Activated CD4-positive, alpha-beta memory T cell treated with anti-CD3 and anti-CD28 coated beads for 36 hours (primary cell): ENCODE measurements at regions not wholly inside any gene's neighbourhood (a gene's known extent, or its start where the extent isn't known, plus 50 kb on each side); places are given as distances from the start of the nearest gene placed in this dataset.

Experiments used
- CTCF ChIA-PET: fragments of 350-600 bp; sonication (Branson Sonifier 250); formaldehyde crosslinking; loops from one replicate; lab custom pipeline; 2021; ENCODE audit warnings: antibody characterized with exemption, inconsistent platforms; lab: Charles Lee
- POLR2A ChIA-PET: fragments of 350-600 bp; sonication (Branson Sonifier 250); formaldehyde crosslinking; loops from one replicate; lab custom pipeline; 2021; ENCODE audit warnings: antibody characterized with exemption; lab: Charles Lee
- DNase-seq: peaks from one replicate; pipeline ENCODE4 v3.0.0-alpha.2; 2020
- H3K27ac Mint-ChIP-seq: one replicate; pipeline ENCODE4 v1.8.0; 2021; ENCODE audit warnings: mixed read lengths
- H3K27me3 Mint-ChIP-seq: one replicate; pipeline ENCODE4 v1.8.0; 2021; ENCODE audit warnings: mixed read lengths
- H3K36me3 Mint-ChIP-seq: one replicate; pipeline ENCODE4 v1.8.0; 2021; ENCODE audit warnings: mixed read lengths
- H3K4me1 Mint-ChIP-seq: one replicate; pipeline ENCODE4 v1.8.0; 2021; ENCODE audit warnings: low read depth, mixed read lengths
- H3K4me3 Mint-ChIP-seq: one replicate; pipeline ENCODE4 v1.8.0; 2021; ENCODE audit warnings: mild to moderate bottlenecking, mixed read lengths
- H3K9me3 Mint-ChIP-seq: one replicate; pipeline ENCODE4 v1.8.0; 2021; ENCODE audit warnings: mixed read lengths
- intact Hi-C: fragments of 100-400 bp; cut with micrococcal nuclease; formaldehyde crosslinking; loops from one replicate; pipeline ENCODE4 v1.15.1; 2023

- CTCF ChIA-PET: no interaction called here
- no peaks in the 10 kb centered on the region for H3K27me3 Mint-ChIP-seq
- no peak overlapping the region for H3K4me3 Mint-ChIP-seq
- no peak overlapping the region for H3K27ac Mint-ChIP-seq
- POLR2A ChIA-PET: no interaction called here
- no peak for DNase-seq
- H3K4me1 Mint-ChIP-seq: peaks cover 4% of the 10 kb centered on the region
- no peaks in the 10 kb centered on the region for H3K9me3 Mint-ChIP-seq
- intact Hi-C loops: no loop called here
- no peaks in the 10 kb centered on the region for H3K36me3 Mint-ChIP-seq
Measured at GRCh38 chr4:130233377-130234047, 1137.6 kb downstream of the C4orf33 start.

DNA sequence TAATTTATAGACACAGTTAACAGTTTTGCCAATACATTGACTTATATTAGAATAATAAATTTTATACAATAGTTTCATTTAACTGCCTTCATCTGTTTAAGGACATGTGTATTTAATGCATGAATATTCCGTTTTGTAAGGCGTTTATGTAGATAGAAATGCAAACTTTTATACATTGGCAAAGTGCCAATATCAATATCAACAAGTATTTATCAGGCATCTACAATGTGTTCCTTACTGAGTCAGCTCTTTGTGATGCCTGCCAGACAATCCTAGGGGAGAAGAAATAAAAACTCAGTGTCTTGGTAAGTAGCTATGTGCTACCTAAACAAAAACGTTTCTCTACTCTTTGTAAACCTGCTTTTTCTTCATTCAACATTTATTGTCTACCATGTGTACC, 1142.2 kb downstream of the C4orf33 start:
- intact Hi-C loops: no loop called here
- Mint-ChIP-seq H3K27me3 (no peaks in the 10 kb centered on the region), H3K27ac (no peak overlapping the region), H3K4me1 (peaks cover 4% of the 10 kb centered on the region), H3K4me3 (no peak overlapping the region), H3K36me3 (no peaks in the 10 kb centered on the region), H3K9me3 (peaks cover 3% of the 10 kb centered on the region)
- ChIA-PET CTCF (no interaction called here), POLR2A (no interaction called here)
- DNase-seq: no peak

DNA sequence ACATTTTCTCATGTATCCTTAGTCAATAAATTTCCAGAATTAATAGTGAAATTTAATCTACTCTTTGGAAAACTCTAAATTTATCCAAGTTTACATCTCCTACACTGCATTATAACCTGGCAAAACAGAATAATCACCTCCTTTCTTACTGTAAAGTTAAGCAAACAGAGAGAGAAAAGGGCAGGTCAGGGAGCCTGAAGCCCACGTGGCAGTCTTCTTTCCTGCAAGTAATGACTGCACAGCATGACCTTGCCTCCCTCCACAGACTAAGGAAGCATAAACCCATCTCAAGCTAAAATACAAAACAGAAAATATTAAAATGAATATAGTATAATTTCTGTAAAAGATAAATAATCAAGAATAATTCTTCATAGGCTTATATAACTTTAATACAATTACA, 1153.0 kb downstream of the C4orf33 start:
- no peak for DNase-seq
- no peaks in the 10 kb centered on the region for H3K27me3 Mint-ChIP-seq
- POLR2A ChIA-PET: no interaction called here
- no peak overlapping the region for H3K27ac Mint-ChIP-seq
- no peaks in the 10 kb centered on the region for H3K36me3 Mint-ChIP-seq
- H3K4me1 Mint-ChIP-seq: no peaks in the 10 kb centered on the region
- intact Hi-C loops: no loop called here
- H3K4me3 Mint-ChIP-seq: no peak overlapping the region
- CTCF ChIA-PET: no interaction called here
- no peaks in the 10 kb centered on the region for H3K9me3 Mint-ChIP-seq

DNA sequence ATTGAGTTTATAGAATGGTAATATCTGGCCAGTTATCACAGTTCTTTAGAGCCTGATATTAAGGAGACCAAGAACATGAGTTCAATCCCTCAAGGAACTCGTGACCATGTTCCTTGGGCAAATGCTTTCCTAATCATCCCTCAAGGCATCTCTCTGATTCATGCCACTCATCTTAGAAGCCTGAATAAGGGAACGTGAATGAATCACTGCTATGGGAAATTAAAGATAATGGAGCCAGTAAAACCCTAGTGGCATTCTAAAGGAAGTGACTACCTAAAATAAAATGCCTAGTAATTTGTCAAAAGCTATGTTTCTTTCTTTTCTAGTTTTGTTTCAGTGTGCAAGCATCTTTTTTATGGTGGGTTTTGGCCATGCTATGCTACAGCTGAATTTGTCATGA, 1161.3 kb downstream of the C4orf33 start:
- H3K27ac Mint-ChIP-seq: no peak overlapping the region
- intact Hi-C loops: no loop called here
- DNase-seq: no peak
- ChIA-PET CTCF (no interaction called here), POLR2A (no interaction called here)
- H3K27me3 Mint-ChIP-seq: no peaks in the 10 kb centered on the region
- no peak overlapping the region for H3K4me3 Mint-ChIP-seq
- H3K36me3 Mint-ChIP-seq: no peaks in the 10 kb centered on the region
- H3K9me3 Mint-ChIP-seq: no peaks in the 10 kb centered on the region
- no peaks in the 10 kb centered on the region for H3K4me1 Mint-ChIP-seq

- intact Hi-C loops: no loop called here
- H3K9me3 Mint-ChIP-seq: peaks cover 22% of the 10 kb centered on the region
- no peak overlapping the region for H3K27ac Mint-ChIP-seq
- CTCF ChIA-PET: no interaction called here
- no peaks in the 10 kb centered on the region for H3K36me3 Mint-ChIP-seq
- DNase-seq: no peak
- no peaks in the 10 kb centered on the region for H3K27me3 Mint-ChIP-seq
- H3K4me3 Mint-ChIP-seq: no peak overlapping the region
- POLR2A ChIA-PET: no interaction called here
- H3K4me1 Mint-ChIP-seq: no peaks in the 10 kb centered on the region
Measured at GRCh38 chr4:130266814-130267213, 1170.9 kb downstream of the C4orf33 start.

DNA sequence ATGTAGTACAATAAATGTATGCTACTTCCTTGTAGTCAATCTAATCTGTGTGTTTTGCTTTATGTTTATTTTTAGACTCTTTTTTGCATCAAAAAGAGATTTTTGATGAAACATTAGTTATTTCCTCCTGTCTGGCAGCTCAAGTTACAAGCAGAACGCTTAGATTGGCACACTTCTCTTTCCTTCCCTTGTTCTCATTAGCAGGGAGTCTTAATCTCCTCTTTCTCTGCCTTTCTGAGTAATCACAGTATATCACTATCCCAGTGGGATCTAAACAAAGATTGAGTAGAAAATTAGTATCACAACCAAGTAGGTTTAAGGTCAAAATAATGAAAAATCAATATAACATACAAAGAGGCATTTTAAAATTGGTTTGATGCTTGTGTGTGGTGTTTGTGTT, 1192.6 kb downstream of the C4orf33 start:
- intact Hi-C loops: no loop called here
- Mint-ChIP-seq H3K9me3 (peaks cover 6% of the 10 kb centered on the region), H3K27me3 (no peaks in the 10 kb centered on the region), H3K4me3 (no peak overlapping the region), H3K36me3 (no peaks in the 10 kb centered on the region), H3K27ac (no peak overlapping the region), H3K4me1 (no peaks in the 10 kb centered on the region)
- ChIA-PET POLR2A (no interaction called here), CTCF (no interaction called here)
- DNase-seq: no peak

DNA sequence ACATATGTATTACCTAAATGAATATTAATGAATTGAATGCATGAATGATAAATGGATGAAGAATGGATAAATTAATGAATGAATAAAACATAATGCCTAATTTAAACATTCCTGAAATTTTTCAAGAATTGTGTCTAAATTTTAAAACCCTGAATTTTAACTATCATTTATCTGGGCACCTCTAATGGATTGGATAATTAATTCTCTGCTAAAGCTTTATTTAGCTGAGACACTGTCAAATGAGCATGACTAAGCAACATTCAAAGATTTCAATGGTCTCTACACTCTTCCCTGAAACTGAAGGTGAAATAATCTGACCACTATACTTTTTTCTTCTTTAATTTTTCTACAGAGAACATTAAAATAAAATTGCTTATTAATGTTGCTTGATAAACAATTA, 1197.7 kb downstream of the C4orf33 start:
- H3K27ac Mint-ChIP-seq: no peak overlapping the region
- no peak overlapping the region for H3K4me3 Mint-ChIP-seq
- CTCF ChIA-PET: no interaction called here
- H3K4me1 Mint-ChIP-seq: no peaks in the 10 kb centered on the region
- intact Hi-C loops: no loop called here
- H3K9me3 Mint-ChIP-seq: peaks cover 2% of the 10 kb centered on the region
- POLR2A ChIA-PET: no interaction called here
- DNase-seq: no peak
- no peaks in the 10 kb centered on the region for H3K27me3 Mint-ChIP-seq
- no peaks in the 10 kb centered on the region for H3K36me3 Mint-ChIP-seq

DNA sequence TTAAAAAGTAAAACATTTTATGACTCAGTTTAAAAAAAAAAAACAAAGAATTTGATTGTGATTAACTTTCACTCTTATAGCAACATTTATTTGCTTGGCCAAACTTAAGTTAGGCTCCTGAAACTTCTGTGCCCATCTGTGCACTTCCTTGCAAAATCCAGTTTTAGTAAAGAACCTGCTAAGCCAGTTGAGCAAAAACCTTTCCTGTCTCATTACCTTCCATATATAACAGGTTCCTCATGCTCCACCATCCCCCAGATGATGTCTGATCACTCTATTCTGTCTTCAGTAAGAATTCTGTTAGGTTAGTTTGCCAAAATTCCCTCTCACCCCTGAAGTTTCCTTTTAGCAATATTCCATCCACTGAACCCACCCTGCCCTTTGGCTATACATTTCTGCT, 1200.5 kb downstream of the C4orf33 start:
- no peak for DNase-seq
- no peaks in the 10 kb centered on the region for H3K4me1 Mint-ChIP-seq
- no peaks in the 10 kb centered on the region for H3K27me3 Mint-ChIP-seq
- ChIA-PET CTCF (no interaction called here), POLR2A (no interaction called here)
- no peaks in the 10 kb centered on the region for H3K36me3 Mint-ChIP-seq
- no peak overlapping the region for H3K27ac Mint-ChIP-seq
- intact Hi-C loops: no loop called here
- peaks cover 12% of the 10 kb centered on the region for H3K9me3 Mint-ChIP-seq
- H3K4me3 Mint-ChIP-seq: no peak overlapping the region

DNA sequence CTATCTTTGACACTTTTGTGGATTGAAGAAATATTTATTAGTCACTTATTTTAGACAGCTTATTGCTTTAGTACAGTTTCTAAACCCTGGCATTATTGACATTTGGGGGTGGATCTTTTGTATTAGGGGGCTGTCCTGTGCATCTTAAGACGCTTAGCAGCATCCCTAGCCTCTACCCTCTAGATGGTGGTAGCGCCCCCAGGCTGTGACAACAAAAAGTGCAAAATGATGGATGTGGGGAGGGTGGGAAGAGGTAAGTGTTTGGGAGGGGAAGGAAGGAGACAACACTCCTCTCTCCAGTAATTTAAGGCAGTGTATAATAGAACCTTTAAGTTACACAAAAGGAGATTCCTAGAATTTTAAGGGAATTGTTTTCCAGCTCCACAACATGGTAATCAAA, 1210.6 kb downstream of the C4orf33 start:
- DNase-seq: no peak
- no peaks in the 10 kb centered on the region for H3K27me3 Mint-ChIP-seq
- H3K36me3 Mint-ChIP-seq: no peaks in the 10 kb centered on the region
- ChIA-PET POLR2A (no interaction called here), CTCF (no interaction called here)
- H3K4me1 Mint-ChIP-seq: no peaks in the 10 kb centered on the region
- H3K27ac Mint-ChIP-seq: no peak overlapping the region
- intact Hi-C loops: no loop called here
- no peak overlapping the region for H3K4me3 Mint-ChIP-seq
- H3K9me3 Mint-ChIP-seq: no peaks in the 10 kb centered on the region

DNA sequence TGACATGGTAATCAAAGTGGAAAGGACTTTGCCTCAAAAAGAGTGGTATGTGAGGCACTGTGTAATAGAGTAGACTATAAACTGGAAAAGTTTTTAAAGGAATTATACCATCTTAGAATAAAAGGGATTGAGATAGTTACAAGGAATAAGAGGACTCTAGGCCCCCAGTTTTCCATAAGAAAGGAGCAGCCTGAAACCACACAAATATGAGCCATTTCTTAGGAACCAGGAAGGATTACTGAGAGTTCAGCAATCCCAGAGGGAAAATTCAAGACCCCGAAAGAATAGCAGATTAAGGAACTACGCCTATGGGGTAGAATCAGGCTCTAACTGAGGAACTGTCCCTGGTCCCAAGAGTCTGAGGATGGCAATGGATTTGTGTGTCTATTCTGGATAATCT, 1213.3 kb downstream of the C4orf33 start:
- Mint-ChIP-seq H3K27ac (no peak overlapping the region), H3K27me3 (no peaks in the 10 kb centered on the region), H3K4me3 (no peak overlapping the region), H3K9me3 (no peaks in the 10 kb centered on the region), H3K4me1 (no peaks in the 10 kb centered on the region), H3K36me3 (no peaks in the 10 kb centered on the region)
- POLR2A ChIA-PET: no interaction called here
- DNase-seq: no peak
- CTCF ChIA-PET: no interaction called here
- intact Hi-C loops: no loop called here

GRCh38 chr4:130322439-130322838, 1226.5 kb downstream of the C4orf33 start:
- no peaks in the 10 kb centered on the region for H3K27me3 Mint-ChIP-seq
- ChIA-PET POLR2A (no interaction called here), CTCF (no interaction called here)
- H3K9me3 Mint-ChIP-seq: no peaks in the 10 kb centered on the region
- intact Hi-C loops: no loop called here
- H3K4me3 Mint-ChIP-seq: no peak overlapping the region
- no peaks in the 10 kb centered on the region for H3K36me3 Mint-ChIP-seq
- no peaks in the 10 kb centered on the region for H3K4me1 Mint-ChIP-seq
- H3K27ac Mint-ChIP-seq: no peak overlapping the region
- no peak for DNase-seq

GRCh38 chr4:130329036-130329435, 1233.1 kb downstream of the C4orf33 start:
- DNase-seq: no peak
- ChIA-PET POLR2A (no interaction called here), CTCF (no interaction called here)
- Mint-ChIP-seq H3K36me3 (no peaks in the 10 kb centered on the region), H3K27ac (no peak overlapping the region), H3K4me1 (no peaks in the 10 kb centered on the region), H3K4me3 (no peak overlapping the region), H3K27me3 (no peaks in the 10 kb centered on the region), H3K9me3 (no peaks in the 10 kb centered on the region)
- intact Hi-C loops: no loop called here

DNA sequence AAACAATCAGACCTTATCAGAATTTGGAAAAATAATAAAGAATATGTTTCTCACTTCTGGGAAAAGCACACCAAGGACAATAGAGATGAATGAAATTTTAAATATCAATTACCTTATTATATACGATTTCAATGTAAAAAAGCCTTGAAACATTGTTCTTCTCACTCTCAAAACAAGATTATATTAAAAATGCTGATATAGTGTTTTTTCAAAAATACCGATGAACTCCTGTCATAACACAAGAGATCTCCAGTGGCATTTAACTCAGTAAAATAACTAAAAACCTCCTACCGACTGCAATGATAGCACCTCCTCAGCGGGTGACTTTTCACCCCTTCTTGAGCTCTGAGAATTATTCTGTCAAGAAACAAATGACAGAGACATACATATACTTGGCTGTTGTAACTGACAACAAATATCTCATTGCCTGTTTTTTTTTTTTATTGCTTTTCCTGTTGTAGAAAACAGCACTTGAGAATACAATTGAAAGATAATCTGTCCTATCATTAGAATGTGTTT, 1237.3 kb downstream of the C4orf33 start:
- intact Hi-C loops: no loop called here
- CTCF ChIA-PET: no interaction called here
- H3K36me3 Mint-ChIP-seq: no peaks in the 10 kb centered on the region

More for the DNA sequence above, 1237.3 kb downstream of the C4orf33 start:
- H3K4me1 Mint-ChIP-seq: no peaks in the 10 kb centered on the region
- H3K9me3 Mint-ChIP-seq: peaks cover 2% of the 10 kb centered on the region
- H3K27me3 Mint-ChIP-seq: no peaks in the 10 kb centered on the region
- H3K27ac Mint-ChIP-seq: no peak overlapping the region
- POLR2A ChIA-PET: no interaction called here
- H3K4me3 Mint-ChIP-seq: no peak overlapping the region
- DNase-seq: no peak
